ENCODE measurements at regions not wholly inside any gene's neighbourhood (a gene's known extent, or its start where the extent isn't known, plus 50 kb on each side); places are given as distances from the start of the nearest gene placed in this dataset.

- TF ChIP-seq REST (IDR thresholded peaks at IDR 0.05) (no peak), JUND (IDR thresholded peaks at IDR 0.05) (no peak), NR2F2 (IDR thresholded peaks at IDR 0.05) (no peak)
Measured at GRCh38 chr2:226088366-226088674, 688.8 kb downstream of the NYAP2 start (continued).

- Histone ChIP-seq H3K36me3 (ENCODE audit: control insufficient read depth in 4 of 4, insufficient read depth in 3 of 4, low read depth in 1 of 4, low read length in 3 of 4) (peaks cover 0 to 2% (median 0%) of the 10 kb centered on the region in 4 donors), H3K9me3 (ENCODE audit: control insufficient read depth in 4 of 4, low read length in 3 of 4) (no peaks in the 10 kb centered on the region), H3K27ac (ENCODE audit: low read depth in 1 of 2, low read length in 2 of 2) (no peak overlapping the region), H3K4me1 (ENCODE audit: control insufficient read depth in 4 of 4, insufficient read depth in 4 of 4, low read length in 3 of 4) (peaks cover 0 to 3% (median 0%) of the 10 kb centered on the region in 4 donors), H3K27me3 (ENCODE audit: control insufficient read depth in 4 of 4, insufficient read depth in 4 of 4, low read length in 3 of 4) (no peaks in the 10 kb centered on the region), H3K4me3 (ENCODE audit: low read depth in 1 of 3, low read length in 3 of 3) (no peak overlapping the region), H3K9ac (ENCODE audit: low read depth in 1 of 2, low read length in 2 of 2) (no peak overlapping the region)
- WGBS, result 65% methylated on average over 5 of the region's 5 CpGs
- DNase-seq (ENCODE audit: low spot score), result no peak
- TF ChIP-seq YY1 (IDR thresholded peaks at IDR 0.05) (no peak), JUND (IDR thresholded peaks at IDR 0.05) (peak in 1 of 2 donors; percentile 53), SP1 (IDR thresholded peaks at IDR 0.05) (peak; percentile 24), RXRA (IDR thresholded peaks at IDR 0.05) (peak in 1 of 2 donors; percentile 47), HNF4A (conservative IDR thresholded peaks at IDR 0.05) (peak; percentile 59 to 76)
Measured at GRCh38 chr2:226087505-226088365, 688.2 kb downstream of the NYAP2 start.

- H3K36me3 ChIP-seq (ENCODE audit: control insufficient read depth in 4 of 4, insufficient read depth in 3 of 4, low read depth in 1 of 4, low read length in 3 of 4), result peaks cover 0 to 2% (median 0%) of the 10 kb centered on the region in 4 donors
- WGBS, result 87% methylated on average over 3 of the region's 3 CpGs
Measured at GRCh38 chr2:226087051-226087450, 687.5 kb downstream of the NYAP2 start.

More at GRCh38 chr2:226087051-226087450, 687.5 kb downstream of the NYAP2 start:
- DNase-seq (ENCODE audit: low spot score), result no peak
- Histone ChIP-seq H3K9me3 (ENCODE audit: control insufficient read depth in 4 of 4, low read length in 3 of 4) (no peaks in the 10 kb centered on the region), H3K27ac (ENCODE audit: low read depth in 1 of 2, low read length in 2 of 2) (no peak overlapping the region), H3K9ac (ENCODE audit: low read depth in 1 of 2, low read length in 2 of 2) (no peak overlapping the region), H3K4me3 (ENCODE audit: low read depth in 1 of 3, low read length in 3 of 3) (no peak overlapping the region), H3K4me1 (ENCODE audit: control insufficient read depth in 4 of 4, insufficient read depth in 4 of 4, low read length in 3 of 4) (peaks cover 0 to 3% (median 0%) of the 10 kb centered on the region in 4 donors), H3K27me3 (ENCODE audit: control insufficient read depth in 4 of 4, insufficient read depth in 4 of 4, low read length in 3 of 4) (no peaks in the 10 kb centered on the region)
- TF ChIP-seq NR2F2 (IDR thresholded peaks at IDR 0.05) (no peak), ZBTB33 (IDR thresholded peaks at IDR 0.05) (no peak), HNF4A (conservative IDR thresholded peaks at IDR 0.05) (no peak), FOXA2 (IDR thresholded peaks at IDR 0.05) (no peak), SP1 (IDR thresholded peaks at IDR 0.05) (no peak), REST (IDR thresholded peaks at IDR 0.05) (no peak), RAD21 (IDR thresholded peaks at IDR 0.05) (no peak), RXRA (IDR thresholded peaks at IDR 0.05) (no peak), CTCF (IDR thresholded peaks at IDR 0.05; ENCODE audit: low read depth, low read length, missing input control) (no peak), EGR1 (IDR thresholded peaks at IDR 0.05; ENCODE audit: low read depth in 2 of 2) (no peak), YY1 (IDR thresholded peaks at IDR 0.05) (no peak), JUND (IDR thresholded peaks at IDR 0.05) (no peak), MAX (IDR thresholded peaks at IDR 0.05) (no peak), ATF3 (IDR thresholded peaks at IDR 0.05) (no peak), HNF4G (IDR thresholded peaks at IDR 0.05) (no peak), TAF1 (conservative IDR thresholded peaks at IDR 0.05) (no peak), GABPA (IDR thresholded peaks at IDR 0.05 in 1 of 2, conservative IDR thresholded peaks at IDR 0.05 in 1 of 2) (no peak)

Data from liver (tissue), 8 donors.